ENCODE measurements at regions not wholly inside any gene's neighbourhood (a gene's known extent, or its start where the extent isn't known, plus 50 kb on each side); places are given as distances from the start of the nearest gene placed in this dataset.
"Not testable (repeated sequence)": the region's sequence is repeated elsewhere in the genome, so short reads cannot be mapped to it uniquely, and the experiment has no call there.

DNA sequence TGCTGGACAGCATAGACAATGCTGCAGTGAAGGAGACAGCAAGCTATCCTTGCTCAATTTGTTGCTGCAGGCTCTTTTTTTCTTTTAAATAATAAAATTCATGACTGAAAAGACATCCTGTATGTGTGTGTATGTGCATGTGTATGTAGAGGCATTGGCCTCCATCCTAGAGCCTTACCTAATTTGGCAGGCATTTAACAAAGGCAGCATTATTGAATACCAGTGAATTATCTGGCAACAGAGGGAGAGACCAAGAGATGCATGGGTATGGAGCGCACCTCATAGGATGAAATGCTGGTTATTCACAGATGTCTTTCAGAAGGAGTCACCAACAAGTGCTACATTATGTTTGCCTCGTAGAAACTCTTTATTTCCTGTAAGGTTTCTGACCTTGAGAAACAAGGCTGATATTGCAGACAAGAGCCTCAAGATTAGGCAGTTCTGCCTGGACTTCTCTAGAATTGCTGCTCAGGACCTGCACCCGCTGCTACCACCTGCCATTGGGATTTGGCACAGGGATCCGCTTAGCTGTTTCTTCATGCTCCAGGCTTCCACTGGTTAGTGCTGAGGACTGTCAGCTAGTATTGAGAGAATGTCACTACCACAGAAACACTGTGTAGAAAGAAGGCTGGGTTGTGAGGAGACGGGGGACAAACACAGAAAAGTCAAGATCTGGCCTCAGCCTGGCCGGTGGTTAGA lies 247.7 kb upstream of the RFX3 start:
- no peak for DNase-seq

DNA sequence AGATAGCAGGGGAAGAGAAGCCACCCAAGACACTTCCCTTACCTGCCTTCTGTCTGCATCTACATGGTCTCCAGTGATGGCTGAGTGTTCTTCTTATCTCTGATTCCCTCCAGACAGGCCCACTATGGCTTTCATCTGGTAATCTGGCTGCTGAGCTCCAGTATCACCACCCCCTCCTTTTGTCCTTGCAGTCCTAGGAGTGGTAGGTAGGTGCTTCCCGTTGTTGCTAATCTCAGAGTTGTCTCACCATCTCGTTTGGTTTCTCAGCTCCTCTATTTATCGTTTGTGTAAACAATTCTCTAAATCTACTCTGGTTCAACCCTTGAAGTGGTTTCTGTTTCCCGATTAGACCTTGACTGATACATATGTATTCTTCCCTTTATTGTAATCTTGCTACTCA lies 243.8 kb upstream of the RFX3 start:
- no peak for DNase-seq

- DNase-seq, result no peak
These were observed 243.1 kb upstream of the RFX3 start for GRCh38 chr9:3768712-3769457.

DNA sequence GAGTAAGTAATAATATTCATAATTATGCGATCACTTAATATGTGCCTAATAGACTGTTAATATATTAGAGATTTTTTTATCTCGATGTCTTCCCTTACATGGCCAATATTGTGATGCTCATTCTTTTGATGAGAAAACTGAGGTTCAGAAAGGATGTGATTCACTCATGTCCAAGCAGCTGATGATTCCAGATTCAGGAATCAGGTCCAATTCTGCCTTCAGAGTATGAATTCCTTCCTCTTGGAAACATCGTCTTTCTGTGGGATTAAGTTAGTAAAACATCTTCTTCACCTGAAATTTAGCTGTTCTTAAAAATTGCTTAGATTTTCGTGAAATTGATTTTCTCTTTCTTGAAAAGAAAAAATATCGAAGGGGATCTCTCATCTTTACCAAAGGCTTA lies 242.5 kb upstream of the RFX3 start:
- DNase-seq, result no peak

- no peak for DNase-seq
These were observed 236.3 kb upstream of the RFX3 start for GRCh38 chr9:3762076-3762475.

DNA sequence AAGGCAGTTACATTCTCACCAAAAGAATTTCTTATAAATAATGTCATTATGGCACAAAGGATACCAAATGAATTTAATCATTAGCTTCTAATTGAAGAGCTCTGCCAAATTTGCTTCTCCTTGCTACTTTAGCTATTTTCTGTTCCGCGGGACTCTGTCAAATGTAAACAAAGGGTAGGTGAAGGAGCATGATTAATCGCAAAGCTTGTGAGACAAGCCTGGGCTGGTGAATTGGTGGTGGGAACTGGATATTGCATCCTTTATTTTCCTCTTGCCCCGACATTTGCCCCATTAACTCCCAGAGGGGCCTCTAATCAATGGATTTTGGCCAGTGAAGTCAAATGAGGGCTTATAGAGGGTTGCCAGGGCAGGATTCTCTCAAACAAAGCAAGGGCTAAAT lies 234.2 kb upstream of the RFX3 start:
- DNase-seq, result no peak

DNA sequence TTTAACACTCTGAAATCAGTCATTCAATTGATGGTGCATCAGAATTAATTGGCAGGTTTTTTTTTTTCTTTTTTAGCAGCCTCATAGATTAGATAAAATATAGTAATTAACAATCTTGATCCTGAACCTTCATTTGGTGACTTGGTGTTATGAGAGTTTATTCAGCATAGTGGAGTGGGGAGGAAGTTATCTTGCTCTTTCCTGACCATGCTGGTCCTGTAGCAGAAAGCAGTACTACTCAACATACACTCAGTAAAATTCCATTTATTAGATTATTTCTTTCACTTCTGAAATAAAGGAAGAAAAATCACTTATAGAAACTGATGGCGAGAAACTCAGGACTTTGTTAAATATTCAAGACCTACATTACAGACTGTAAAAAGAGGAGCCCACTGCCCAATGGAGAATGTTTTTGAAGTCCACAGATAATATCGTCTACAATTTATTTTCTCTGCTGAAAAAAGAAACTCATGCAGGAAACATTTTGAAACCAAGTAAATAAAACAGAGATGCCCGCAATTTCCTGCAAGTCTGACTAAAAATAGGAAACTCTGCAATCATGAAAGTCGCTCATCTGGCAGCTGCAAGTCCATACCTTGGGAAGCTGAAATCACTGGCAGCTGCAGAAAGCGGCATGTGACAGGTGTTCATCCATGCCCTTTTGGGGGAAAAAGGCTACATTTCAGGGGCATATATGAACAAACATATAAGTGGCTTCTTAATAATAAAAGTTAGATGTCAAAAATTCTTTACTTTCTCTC lies 233.2 kb upstream of the RFX3 start:
- no peak for DNase-seq

DNA sequence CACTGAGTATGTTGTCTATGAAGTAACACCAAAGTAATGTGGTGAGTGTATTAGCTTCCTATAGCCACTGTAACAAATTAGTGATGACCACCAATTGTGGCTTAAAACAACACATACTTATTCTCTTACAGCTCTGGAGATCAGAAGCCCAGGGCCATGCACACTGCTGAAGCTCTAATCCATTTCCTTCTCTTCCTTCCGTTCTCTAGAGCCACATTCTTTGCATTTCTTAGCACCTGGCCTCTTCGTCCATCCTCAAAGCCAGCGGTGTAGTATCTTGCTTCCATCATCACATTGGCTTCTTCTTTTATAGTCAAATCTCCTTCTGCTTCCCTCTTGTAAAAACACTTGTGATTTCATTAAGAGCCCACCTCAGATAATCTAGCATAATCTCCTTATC lies 230.3 kb upstream of the RFX3 start:
- DNase-seq, result no peak

DNA sequence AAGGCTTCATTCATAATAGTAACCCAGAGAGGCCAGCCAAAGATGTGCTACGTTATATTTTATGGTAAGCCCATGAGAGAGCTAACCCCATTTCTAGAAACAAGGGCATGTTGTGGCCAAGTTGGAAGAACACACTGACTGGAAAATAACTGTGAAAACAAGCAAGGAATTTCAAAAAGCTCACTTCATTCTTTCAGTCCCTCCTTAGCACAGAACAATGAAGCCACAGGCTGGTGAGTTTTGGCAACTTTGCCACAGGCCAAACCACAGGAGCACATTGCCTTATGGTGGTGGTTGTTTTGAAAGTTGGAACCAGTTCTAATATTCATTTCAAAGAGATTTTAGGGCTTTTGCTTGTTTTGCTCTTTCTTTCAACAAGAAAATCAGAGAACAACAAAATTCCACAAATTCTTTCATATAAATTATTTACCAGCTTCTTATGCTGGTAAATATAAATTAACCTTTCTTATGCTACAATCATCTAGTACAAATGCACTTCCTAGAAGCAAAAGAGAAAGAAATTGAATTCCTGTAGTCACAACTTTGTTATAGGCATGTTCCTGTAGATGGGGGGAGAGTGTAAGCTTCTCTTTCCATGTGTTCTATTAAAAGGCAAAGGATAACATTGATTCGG lies 225.4 kb upstream of the RFX3 start:
- DNase-seq, result no peak

DNA sequence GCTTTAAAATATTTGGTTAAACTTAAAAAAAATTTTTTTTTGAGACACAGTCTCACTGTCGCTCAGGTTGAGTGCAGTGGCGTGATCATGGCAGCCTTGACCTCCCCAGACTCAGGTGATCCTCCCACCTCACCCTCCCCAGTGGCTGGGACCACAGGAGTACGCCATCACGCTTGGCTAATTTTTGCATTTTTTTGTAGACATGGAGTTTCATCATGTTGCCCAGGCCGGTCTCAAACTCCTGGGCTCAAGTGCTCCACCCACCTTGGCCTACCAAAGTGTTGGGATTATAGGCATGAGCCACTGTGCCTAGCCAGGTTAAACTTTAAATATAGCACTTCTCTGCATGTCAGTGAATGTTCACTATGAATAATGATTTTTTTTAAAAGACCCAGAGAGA lies 224.5 kb upstream of the RFX3 start:
- no peak for DNase-seq

DNA sequence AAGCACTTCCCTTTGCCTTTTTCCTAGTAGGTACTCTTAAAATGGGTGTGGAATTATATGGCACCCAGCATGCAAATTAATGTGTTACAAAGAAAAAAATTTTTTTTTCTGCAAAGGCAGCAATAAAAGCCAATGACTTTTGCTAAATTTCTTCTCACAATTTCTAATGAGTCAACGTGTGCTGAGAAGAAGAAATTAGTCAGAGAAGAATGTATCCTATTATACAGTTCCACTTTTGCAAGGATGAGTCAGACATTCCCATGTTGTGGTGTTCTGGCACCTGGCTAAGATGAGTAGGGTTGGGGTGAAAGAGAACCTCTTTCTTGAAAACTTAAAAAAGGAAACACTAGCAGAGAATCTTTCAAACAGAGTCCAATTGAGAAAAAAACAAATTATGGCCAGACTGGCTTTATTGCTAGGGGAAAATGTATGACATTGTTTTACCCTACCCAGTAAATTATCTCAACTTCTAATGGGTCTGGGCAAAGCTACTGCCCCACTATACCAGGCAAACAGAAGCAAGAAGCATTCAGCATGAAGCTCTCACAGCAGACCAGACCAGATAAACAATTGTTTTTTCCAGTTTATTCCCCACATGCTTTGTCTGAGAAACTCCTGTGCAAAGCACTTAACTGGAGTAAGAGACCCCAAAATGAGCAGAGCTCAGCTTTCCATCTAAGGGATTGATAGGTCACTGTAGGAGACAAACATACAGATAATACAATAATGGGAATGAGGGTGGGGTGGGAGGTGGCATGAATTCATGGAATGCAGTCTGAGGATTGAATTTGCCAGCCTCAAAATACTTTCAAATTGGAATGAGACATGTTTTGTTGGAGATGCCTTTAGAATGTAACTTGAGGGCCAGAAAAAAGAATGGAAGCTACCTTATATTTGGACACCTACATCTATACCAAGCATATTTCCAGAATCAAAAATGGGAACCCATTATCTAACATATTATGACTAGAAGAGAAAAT lies 220.8 kb upstream of the RFX3 start:
- peak; percentile 43 for DNase-seq

DNA sequence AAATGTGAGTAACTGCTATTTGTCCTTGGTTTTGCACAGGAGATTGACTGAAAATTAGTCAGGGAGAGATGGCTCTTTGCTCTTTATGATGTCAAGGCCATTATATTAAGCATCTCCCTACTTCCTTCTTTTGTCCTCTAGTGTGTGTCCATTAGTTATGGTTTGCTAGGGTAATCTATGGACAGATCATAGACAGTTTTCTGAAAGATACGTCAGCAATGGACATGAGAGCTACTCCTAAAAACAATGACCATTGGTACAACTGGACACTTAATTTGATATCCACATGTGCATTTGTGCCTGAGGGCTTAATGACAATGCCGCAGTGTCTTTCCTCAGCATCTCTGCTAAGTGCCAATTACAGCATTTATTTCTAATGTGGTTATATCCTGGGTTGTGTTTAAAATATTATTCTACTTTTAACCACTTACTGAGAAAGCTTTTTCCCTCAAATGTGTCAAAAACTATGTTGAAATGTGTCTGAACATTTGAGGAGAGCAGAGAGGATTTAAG lies 218.2 kb upstream of the RFX3 start:
- DNase-seq, result no peak

GRCh38 chr9:3742586-3742985 lies 216.8 kb upstream of the RFX3 start:
- DNase-seq, result no peak

- no peak for DNase-seq
These were observed 215.9 kb upstream of the RFX3 start for GRCh38 chr9:3741729-3742128.

DNA sequence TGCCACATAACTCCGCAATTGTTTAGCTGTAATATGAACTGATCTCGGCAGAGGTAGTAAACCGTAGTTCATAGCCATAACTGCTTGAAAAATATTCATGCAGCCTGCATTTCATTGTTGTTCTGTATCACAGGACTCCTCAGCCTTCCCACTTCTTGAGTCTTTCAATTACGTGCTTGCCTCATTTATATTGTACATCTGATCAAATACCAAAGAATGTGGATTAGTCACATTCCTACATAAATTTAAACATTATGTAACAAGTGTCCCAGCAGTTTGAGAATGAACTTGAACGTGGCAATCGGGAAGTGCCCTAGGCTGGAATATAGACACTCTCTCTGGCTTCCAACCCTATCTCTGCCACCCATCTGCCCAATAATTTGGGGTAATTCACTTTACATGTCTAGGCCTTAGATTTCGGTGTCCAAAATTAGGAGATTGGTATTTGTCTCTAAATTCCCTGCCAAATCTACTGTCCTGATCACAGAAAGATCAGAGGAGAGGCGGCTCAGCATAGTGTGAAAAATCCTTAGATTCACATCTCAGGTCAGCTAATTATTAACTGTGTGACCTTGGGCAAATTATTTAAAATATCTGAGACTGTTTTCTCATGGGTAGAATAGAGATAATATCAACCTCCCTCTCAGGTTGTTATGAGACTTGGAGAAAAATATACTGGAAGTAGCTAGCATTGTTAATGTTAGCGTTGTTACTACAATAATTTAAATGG lies 215.1 kb upstream of the RFX3 start:
- no peak for DNase-seq

DNA sequence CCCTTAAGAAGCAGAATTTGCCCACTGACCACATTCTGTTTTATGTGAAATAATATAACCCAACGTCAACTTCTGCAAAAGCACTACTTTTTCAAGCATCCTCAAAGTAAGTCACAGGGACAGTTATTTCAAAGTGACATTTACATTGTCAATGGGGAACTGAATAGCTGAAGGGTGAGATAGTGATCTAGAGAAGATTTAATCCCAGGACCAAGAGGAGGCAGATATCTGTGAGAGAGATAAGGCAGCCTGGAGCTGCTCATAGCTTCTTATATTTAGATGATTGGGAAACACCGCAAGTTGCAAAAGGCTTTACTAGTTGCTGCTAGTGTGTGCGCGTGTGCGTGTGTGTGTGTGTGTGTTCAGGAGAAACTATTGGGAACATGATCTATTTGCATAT lies 210.4 kb upstream of the RFX3 start:
- no peak for DNase-seq

- no peak for DNase-seq
These were observed 209.4 kb upstream of the RFX3 start for GRCh38 chr9:3735251-3735650.

- not testable (repeated sequence) for DNase-seq
These were observed 207.9 kb upstream of the RFX3 start for GRCh38 chr9:3733527-3734262.

DNA sequence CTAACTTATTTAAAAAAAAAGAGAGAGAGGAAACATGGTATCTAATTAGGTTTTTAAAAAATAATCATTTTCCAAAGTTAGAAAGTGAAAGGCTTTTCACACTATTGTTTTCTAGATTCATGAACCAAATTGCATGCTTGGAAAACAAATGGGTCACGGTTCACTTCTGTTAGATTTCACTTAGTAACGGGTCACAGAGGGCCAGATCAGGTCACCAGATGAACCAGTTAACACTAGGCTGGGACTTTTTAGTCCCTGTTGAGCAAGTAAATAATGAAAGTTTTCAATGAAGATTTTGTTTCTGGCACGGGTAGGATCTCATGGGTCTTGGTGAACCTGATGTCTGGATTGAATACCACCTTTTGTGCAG lies 207.2 kb upstream of the RFX3 start:
- no peak for DNase-seq

All from stimulated activated CD8-positive, alpha-beta memory T cell treated with anti-CD3 and anti-CD28 coated beads, Interleukin-4, amount 100 ng/mL, for 48 hours (primary cell).